ENCODE measurements at regions not wholly inside any gene's neighbourhood (a gene's known extent, or its start where the extent isn't known, plus 50 kb on each side); places are given as distances from the start of the nearest gene placed in this dataset.

DNA sequence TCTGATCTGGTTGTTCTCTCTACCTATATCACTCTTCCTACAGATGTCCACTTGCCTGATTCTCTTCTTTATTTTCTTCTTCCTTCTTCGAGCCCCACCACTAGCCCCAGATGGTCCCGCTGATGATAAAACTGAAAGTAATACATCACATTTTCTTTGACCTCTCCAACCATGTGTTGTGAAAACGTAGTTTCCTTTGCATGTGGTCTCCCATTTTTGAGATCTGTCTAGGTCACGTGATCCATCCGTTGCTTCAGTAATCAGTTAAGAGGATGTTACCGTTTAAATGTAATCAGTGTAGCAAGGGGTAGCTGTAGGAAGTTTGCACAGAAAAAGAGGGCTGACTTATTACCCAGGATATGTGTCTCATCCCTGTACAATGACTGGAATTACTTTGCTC, 426.3 kb upstream of the TLE4 start:
- DNase-seq (ENCODE audit: extremely low spot score, insufficient read length, low read depth), result no peak
- no peak for FAIRE-seq

DNA sequence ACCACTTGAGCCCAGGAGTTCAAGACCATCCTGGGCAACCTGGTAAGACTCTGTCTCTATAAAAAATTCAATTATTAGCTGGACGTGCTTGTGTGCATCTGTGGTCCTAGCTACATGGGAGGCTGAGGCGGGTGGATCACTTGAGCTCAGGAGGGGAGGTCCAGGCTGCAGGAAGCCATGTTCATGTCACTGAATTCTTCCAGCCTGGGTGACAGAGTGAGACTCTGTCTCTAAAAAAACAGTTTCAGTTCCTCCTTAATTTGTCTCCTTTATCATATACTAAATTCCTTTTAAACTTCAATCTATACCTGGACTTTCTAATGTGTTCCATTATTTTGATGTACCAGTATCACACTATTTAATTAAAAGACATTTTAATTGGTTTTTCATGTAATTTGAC, 422.2 kb upstream of the TLE4 start:
- FAIRE-seq, result no peak
- no peak for DNase-seq (ENCODE audit: extremely low spot score, insufficient read length, low read depth)

DNA sequence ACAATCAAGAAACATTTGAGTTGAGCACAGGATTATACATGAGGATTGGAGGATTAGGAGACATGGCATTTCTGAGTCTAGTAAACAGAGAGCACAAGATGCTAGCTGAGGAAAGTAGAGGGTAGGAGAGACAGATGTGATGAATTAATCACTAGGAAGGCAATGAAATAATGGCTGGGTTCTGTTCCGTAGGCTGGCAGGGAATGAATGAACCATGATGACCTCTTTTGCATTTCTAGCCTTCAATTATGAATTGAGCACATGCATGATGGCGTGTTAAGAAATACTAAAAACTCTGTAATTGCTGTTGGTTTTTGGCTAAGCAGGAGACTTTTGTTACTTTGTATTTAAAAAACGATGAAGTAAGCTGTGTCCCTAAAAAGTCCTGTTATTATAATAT, 420.0 kb upstream of the TLE4 start:
- DNase-seq (ENCODE audit: extremely low spot score, insufficient read length, low read depth) (no peak), FAIRE-seq (no peak)

DNA sequence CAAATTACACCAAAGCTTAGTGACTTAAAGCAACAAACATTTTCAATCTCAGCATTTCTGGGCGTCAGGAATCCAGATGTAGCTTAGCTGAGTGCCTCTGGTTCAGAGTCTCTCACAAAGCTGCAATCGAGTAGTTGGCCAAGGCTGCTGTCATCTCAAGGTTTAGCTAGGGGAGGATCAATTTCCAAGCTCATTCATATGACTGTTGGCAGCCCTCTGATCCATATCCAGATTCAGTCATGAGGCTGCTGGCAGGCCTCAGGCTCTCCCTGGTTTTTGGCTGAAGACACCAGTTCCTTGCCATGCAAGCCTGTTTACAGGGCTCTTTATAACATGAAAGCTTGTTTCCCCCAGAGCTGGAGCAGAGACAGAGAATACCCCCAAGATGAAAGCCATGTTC, 419.5 kb upstream of the TLE4 start:
- DNase-seq (ENCODE audit: extremely low spot score, insufficient read length, low read depth), result no peak
- FAIRE-seq, result no peak

DNA sequence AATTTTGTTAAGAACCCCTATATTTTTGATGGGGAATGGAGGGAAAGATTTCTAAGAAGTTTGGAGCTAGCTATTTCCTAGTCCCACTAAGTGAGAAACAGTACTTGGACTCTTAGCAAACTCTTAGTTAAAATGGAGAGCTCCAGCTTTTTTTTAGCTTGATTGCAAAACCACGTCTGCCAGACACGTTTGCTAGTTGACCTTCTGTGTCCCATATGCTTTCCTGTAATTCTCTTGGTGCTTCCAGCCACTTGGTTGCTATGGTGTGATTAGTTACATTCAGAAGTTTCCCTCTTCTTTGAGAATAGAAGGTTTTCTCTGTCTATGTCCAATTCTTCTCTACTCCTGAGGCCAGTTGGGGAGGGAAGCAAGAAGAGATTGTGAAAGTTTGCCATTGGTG, 417.0 kb upstream of the TLE4 start:
- no peak for DNase-seq (ENCODE audit: extremely low spot score, insufficient read length, low read depth)
- FAIRE-seq, result no peak

DNA sequence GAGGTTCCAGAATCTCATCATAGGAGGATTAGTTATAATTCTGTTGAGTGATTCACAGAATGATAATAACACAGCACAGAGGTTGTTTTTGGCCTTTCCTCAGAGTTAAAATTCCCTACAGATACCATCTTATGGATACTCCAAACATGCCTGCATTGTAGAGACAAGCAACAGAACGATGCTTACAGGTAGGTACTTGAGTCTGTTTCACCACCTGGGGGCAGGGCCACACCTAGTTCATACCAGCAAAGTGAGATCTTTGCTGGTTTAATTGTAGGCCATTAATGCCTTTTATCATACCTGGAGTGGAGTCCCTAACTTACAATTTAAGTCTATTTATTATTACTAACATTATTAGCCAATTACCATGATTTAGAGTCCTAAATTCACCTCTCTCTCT, 416.5 kb upstream of the TLE4 start:
- FAIRE-seq, result no peak

DNA sequence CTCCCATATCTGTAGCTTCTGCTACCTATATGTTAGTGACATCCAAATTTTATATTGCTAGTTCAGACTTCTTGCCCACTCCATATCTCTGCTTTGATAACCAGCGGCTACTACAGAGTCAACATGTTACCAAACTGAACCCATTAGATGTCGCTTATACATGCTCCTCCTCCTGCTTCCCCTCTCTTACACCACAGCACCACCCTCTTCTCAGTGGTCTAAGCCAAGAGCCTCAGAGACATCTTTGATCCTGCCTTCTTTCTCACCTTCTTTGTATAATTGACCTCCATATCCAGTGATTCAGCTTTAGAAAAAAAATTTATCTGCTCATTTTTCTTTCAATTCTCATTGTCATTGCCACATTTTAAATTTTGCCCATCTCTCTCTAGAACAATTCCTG, 408.2 kb upstream of the TLE4 start:
- FAIRE-seq (no peak), DNase-seq (ENCODE audit: extremely low spot score, insufficient read length, low read depth) (no peak)

More for the DNA sequence above, 416.5 kb upstream of the TLE4 start:
- DNase-seq (ENCODE audit: extremely low spot score, insufficient read length, low read depth), result no peak

DNA sequence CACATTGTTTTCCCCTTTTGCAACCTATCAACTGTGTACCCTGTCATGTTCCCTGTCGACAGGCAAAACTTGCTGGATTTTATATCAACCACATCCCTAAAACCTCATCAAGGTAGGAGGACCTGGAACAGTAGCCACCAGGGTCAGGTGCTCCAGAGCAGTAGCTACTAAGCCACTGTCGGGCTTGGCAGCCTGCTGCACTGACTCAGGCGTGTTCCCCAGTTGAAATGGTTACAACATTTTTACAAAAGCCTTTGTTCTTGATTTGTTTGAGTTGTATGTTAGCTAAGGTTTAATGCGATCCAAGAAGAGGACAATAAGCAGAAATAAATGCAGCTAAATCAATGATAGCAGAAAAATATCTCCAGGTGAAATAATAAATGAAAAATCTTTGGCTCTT, 407.4 kb upstream of the TLE4 start:
- DNase-seq (ENCODE audit: extremely low spot score, insufficient read length, low read depth) (no peak), FAIRE-seq (no peak)

DNA sequence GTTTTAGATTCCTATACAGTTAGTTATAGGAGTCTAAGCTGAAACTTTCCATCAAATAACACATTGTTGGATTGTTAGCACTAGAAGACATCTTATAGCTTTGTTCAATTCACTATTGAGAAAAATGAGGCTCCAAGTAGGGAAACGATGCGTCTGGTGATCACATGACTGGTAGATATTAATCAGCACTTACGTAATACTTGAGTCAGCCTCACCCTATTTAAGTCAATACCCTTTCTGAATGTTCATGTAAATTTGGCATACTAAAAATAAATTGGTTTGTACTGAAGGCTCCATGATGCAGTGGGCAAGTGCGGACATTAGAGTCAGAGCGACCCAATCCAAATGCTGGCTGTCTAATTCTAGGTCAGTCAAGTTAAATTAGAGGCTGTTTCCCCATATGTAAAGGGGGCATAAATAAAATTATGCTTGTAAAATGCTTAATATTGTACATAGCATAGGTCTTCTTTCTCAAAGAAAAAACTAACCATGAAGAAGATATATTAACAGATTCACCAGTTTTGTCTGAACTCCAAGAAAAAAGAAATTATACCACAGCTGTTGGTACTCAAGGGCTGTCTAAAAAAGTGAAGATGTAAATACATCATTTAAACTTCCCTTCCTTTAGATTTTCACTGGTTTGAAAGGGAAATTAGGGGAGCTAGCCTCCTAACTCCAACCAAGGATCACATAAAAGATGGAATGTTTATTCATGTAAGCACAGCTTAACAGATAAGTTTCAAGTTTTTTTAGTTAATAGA, 406.6 kb upstream of the TLE4 start:
- no peak for DNase-seq (ENCODE audit: extremely low spot score, insufficient read length, low read depth)
- FAIRE-seq, result no peak

DNA sequence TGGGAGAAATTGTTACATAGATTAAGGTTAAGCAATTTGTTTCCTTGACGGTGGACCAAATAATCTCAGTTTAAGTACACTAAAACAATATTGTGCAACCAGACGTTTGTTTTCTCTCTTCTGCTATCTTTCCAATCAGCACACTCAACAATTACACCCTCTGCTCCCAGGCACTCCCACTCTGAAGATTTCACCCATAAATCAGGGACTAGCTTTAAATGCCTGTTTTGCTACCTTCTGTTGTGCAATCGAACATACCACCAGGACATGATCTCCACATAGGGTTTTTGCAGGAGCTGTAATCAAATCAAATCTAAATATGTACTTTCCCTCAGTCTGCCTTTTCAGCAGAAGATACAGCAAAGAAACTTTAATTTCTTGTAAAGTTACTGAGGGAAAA, 405.8 kb upstream of the TLE4 start:
- FAIRE-seq, result no peak

DNA sequence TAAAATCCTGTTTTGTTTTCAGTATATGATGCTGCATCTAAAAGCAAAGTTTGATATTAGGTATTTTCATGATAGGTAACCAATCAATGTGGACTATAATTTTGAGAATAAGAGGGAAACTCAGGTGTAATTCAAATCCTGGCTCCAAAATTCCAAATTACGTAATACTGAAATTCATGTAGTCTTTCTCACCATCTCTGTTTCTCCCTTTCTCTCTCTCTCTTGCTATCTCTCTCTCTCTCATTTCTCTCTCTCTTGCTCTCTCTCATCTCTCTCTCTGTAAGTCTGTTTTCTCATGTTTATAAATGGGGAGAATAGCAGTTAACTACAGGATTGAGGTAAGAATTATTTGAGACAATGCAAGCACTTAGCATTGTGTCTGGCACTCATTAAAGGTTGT, 401.1 kb upstream of the TLE4 start:
- DNase-seq (ENCODE audit: extremely low spot score, insufficient read length, low read depth) (no peak), FAIRE-seq (no peak)

More for the DNA sequence above, 405.8 kb upstream of the TLE4 start:
- no peak for DNase-seq (ENCODE audit: extremely low spot score, insufficient read length, low read depth)

DNA sequence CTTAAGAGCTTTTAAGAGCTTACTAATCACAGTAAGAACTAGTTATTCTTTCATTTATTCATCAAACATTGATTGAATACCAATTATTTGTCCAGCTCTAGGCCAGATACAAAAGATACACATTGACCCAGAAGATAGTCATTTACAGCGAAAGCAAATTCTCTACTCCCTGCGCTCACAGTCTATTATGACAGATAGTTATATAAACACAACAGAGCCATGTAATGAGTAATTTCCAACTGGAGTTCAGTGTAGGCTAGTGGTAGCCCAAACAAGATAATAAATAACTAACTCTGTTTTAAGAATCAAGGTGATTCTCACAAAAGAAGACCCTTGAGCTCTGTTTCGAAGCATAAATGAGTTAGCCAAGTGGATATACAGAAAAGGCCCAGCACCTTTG, 397.8 kb upstream of the TLE4 start:
- FAIRE-seq (no peak), DNase-seq (ENCODE audit: extremely low spot score, insufficient read length, low read depth) (no peak)

DNA sequence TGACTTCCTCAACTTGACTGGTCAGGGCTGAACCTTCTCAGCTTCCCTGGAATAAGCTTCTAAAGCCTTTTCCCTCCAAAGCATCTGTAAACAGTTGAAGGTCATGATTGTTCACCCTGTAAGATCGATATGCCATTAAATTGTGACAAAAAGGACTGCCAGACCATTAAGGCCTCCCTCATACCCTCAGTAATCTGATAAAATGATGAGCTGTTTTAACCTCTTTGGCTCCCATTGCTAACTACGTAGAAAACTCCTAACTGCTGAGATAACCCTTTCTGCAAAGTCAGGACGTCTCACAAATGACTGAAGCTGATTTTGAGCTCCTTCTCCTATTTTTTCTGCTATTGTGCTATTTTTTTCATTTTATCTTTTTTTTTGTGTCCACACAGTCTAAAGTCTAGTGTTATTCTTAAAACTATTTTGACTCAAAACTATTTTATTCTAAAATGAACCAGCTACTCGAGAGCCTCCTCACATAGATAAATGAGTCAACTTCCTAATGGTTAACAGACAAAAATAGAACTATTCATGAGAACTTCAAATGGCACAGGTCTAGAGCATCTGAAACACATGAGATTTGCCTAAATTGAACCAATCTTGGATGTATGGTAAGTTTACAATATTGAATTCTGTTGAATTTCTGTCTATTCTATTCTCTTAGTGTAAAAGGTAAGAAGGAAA, 395.6 kb upstream of the TLE4 start:
- DNase-seq (ENCODE audit: extremely low spot score, insufficient read length, low read depth), result no peak
- FAIRE-seq, result no peak

DNA sequence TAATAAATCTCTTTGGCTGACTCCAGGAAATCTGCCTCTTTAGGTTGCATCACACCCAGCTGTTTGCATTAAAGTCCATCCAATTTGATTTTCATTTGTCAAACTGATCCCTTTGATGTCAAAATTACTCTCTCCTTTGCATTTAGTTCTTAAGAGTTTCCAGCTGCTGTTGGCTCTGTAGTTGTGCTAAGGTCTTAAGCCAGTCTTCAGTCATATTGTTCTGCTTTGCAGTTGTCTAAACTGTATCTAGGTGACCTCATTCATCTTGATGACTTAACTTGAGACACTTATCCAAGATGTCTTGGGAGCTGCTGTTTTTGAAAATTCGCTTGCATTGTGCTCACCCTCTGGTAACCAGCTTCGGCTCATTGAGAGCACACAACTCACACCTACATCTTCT, 386.9 kb upstream of the TLE4 start:
- FAIRE-seq, result no peak
- DNase-seq (ENCODE audit: extremely low spot score, insufficient read length, low read depth), result no peak

DNA sequence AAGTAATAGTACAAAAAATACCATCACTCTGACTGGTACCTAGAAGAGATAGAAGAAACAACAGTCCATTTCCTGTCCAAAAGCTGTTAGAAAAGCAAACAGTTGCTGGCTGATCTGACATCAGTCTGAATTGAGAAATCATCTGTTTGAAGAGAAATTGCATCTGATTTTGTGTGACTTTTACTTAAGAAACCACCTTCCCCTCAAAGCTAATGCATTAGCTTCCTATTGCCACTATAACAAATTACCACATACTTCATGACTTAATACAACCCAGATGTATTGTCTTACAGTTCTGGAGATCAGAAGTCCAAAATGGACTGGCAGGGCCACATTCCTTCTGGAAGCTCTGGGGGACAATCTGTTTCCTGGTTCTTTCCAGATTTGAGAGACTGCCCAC, 385.9 kb upstream of the TLE4 start:
- FAIRE-seq (no peak), DNase-seq (ENCODE audit: extremely low spot score, insufficient read length, low read depth) (no peak)

DNA sequence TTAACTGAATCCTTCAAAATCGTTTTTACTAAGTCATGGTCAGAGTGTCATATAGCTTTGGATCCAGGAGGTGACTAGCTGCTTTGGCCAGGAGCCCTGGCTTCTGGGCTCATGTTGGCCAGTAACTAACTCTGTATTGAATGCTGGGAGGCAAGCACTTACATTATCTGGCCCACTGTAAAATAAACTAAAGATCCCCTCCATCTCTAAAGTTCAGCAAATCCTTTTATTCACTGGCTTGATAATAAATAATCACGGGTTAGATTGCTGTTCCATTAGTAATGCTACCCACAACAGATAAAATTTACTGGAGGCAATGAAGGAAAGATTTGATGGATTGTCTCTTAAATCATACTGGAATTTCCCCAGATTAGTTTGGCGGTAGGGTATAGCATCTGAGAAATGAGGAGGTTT, 382.2 kb upstream of the TLE4 start:
- FAIRE-seq (no peak), DNase-seq (ENCODE audit: extremely low spot score, insufficient read length, low read depth) (no peak)

DNA sequence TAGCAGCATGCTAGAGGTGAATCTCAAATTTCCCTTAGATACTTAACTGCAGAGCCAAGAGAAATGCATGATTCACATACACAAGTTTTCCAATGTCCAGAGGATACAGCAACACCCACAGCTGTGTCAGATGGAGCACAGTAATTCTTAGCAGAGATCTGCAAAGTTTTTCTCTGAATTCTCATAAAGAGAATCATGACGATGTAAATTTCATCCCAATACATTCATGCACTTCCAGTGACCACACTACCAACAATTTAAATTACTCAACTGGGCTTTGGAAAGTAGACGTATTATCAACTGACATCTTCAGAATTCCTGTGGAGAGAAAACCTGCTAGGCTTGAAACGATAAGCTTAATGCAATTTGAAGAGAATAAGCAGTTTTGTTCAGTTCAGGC, 378.8 kb upstream of the TLE4 start:
- DNase-seq (ENCODE audit: extremely low spot score, insufficient read length, low read depth) (no peak), FAIRE-seq (no peak)

DNA sequence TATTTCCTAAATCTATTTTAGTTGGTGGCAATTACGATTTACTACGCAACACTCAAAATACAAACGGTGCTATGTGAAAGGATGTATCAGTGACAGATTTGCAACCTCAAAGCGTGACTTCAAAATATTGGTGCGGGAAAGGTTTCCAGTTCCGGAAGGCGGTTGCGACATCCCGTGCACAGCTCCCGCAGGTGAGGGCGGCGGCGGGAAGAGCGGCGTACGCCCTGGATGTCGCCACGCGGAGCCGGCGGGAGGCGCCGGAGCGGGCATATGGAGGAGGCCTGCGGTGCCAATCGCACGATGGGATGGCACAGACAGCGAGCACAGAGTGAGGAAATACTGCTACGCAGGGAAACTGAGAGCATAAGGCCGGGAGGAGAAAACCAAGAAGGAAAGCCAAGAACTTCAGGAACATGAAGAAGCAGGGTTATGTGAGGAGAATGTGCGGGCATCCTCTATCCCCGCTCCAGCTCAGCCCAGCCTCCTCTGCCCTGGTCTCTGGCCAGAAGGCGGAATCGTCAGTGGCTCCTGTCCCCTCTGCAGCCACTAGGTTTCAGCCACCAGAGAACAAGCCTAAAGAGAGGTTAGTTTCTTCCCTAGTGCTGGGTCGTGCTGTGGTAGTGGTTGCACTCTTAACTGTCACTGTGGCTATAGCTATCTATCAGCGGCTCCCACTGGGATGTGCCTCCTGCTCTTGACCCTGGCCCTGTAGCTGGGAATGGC, 378.1 kb upstream of the TLE4 start:
- DNase-seq (ENCODE audit: extremely low spot score, insufficient read length, low read depth) (no peak), FAIRE-seq (no peak)

DNA sequence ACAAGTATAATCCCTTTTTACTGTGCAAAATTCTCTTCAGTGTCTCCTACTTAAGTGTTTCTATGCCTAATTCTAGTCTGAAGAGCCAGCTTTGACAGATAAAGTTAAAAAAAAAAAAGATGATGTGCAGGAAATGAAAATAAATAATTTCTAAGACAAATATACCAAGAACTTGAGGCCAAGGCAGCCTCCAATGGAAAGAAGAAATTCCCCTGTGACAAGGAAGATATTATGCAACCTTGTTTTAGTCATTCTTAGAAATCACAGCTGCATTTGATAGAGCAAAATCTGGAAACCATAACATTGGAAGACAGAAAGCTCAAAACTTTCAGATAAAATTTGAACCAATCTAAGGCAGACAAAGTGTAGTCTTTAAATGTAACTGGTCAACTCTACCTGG, 375.9 kb upstream of the TLE4 start:
- FAIRE-seq, result no peak
- DNase-seq (ENCODE audit: extremely low spot score, insufficient read length, low read depth), result no peak

DNA sequence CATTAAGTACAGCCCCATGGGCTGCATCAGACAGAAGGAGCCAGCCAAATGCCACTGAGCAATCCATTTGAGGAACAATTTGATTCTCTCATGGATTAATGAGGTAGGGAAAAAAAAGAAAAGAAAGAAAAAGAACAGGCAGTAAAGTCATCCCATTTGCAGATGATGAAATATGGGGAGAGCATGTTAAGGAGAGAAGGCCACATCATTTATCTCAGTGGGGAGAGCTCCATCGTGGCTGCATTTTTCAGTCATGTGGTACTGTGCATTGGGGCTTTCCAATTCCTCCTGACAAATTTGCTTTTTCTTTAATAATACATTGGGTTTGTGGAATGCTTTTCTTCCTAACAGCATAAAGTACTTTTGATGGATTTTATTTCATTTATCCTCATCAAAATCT, 375.2 kb upstream of the TLE4 start:
- no peak for DNase-seq (ENCODE audit: extremely low spot score, insufficient read length, low read depth)
- no peak for FAIRE-seq

DNA sequence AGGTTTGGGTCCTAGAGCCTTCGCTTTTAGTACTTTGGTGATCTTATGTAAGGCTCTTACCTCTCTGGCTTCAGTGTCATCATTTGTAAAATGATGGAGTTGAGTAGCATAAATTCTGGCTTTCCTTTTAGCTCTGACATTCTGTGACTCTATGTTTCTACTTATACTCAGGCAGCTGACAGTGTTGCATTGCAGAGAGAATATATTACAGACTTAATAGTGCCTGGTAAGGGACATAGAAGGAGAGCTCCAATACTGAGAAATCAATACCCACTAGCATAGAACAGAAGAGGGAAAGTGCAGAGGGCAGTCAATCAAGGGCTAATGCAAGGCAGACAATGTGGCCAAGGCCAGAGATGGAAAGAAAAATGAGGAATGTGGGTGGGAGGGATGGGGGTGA, 371.4 kb upstream of the TLE4 start:
- FAIRE-seq (no peak), DNase-seq (ENCODE audit: extremely low spot score, insufficient read length, low read depth) (no peak)
